ENCODE measurements at regions not wholly inside any gene's neighbourhood (a gene's known extent, or its start where the extent isn't known, plus 50 kb on each side); places are given as distances from the start of the nearest gene placed in this dataset.

GRCh38 chr14:44589180-44589579 lies 82.1 kb upstream of the FSCB start:
- no peak for TF ChIP-seq CTCF (IDR thresholded peaks at IDR 0.05; ENCODE audit: insufficient read depth, low read depth, low read length, missing control alignments)
- no peak overlapping the region for H3K4me3 ChIP-seq (ENCODE audit: low read length)
- DNase-seq (ENCODE audit: low read depth) = peak; percentile 24

- H3K4me3 ChIP-seq (ENCODE audit: low read length) = no peak overlapping the region
- no peak for DNase-seq (ENCODE audit: low read depth)
- no peak for TF ChIP-seq CTCF (IDR thresholded peaks at IDR 0.05; ENCODE audit: insufficient read depth, low read depth, low read length, missing control alignments)
These were observed 79.8 kb upstream of the FSCB start for GRCh38 chr14:44586910-44587309.

- no peak for DNase-seq (ENCODE audit: low read depth)
- no peak for TF ChIP-seq CTCF (IDR thresholded peaks at IDR 0.05; ENCODE audit: insufficient read depth, low read depth, low read length, missing control alignments)
- H3K4me3 ChIP-seq (ENCODE audit: low read length) = no peak overlapping the region
These were observed 69.3 kb upstream of the FSCB start for GRCh38 chr14:44576356-44576755.

- no peak for TF ChIP-seq CTCF (IDR thresholded peaks at IDR 0.05; ENCODE audit: insufficient read depth, low read depth, low read length, missing control alignments)
- no peak for DNase-seq (ENCODE audit: low read depth)
- H3K4me3 ChIP-seq (ENCODE audit: low read length) = no peak overlapping the region
These were observed 60.9 kb upstream of the FSCB start for GRCh38 chr14:44567997-44568396.

GRCh38 chr14:44565968-44566367 lies 58.9 kb upstream of the FSCB start:
- DNase-seq (ENCODE audit: low read depth) = no peak
- H3K4me3 ChIP-seq (ENCODE audit: low read length) = no peak overlapping the region
- no peak for TF ChIP-seq CTCF (IDR thresholded peaks at IDR 0.05; ENCODE audit: insufficient read depth, low read depth, low read length, missing control alignments)

GRCh38 chr14:44564908-44565307 lies 57.8 kb upstream of the FSCB start:
- TF ChIP-seq CTCF (IDR thresholded peaks at IDR 0.05; ENCODE audit: insufficient read depth, low read depth, low read length, missing control alignments) = no peak
- no peak for DNase-seq (ENCODE audit: low read depth)
- H3K4me3 ChIP-seq (ENCODE audit: low read length) = no peak overlapping the region

Measured in epithelial cell of esophagus (primary cell).